Forelimb muscle (tissue), 1 donor: ENCODE measurements at regions not wholly inside any gene's neighbourhood (a gene's known extent, or its start where the extent isn't known, plus 50 kb on each side); places are given as distances from the start of the nearest gene placed in this dataset.

ENCODE experiments used
- DNase-seq: peaks from one replicate; pipeline ENCODE4 v3.0.0-alpha.2; 2013; ENCODE audit warnings: low read depth

DNA sequence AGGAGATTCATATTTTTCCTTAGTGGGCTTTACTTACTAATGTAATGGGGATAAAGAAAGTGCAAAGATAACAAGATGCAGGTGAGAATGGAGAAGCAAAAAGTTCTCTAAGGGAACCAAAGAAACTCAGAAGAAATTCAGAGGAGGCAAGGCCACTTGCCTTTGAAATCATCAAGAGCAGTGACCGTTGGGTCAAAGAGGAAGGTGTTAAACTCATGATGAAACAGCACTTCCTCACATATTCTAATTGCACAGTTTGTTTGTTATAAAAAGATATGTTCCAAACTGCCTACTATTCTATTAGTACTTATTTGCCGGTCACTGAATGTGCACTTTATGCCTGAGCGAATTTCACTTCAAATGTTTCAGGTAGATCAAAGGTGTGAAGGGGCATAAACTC lies 975.1 kb downstream of the BCL11A start:
- DNase-seq, result no peak

DNA sequence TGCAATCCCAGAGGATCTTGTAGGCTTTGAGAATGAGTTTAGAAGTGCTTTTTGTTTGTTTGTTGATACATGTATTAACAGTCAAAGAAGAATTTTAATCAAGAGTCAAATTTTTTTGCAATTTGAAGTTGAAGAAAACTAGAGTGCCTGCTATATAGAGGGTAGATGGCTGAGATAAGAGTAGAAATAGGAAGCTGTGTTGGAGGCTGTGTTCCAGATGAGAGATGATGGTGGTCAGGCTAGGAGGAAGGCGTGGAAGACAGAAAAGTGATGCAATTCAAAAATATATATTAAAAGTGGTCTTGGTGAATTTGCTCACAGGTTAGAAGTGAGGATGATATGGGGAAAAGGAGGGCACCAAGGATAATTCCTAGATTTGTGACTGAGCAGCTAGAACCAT lies 978.3 kb downstream of the BCL11A start:
- no peak for DNase-seq

DNA sequence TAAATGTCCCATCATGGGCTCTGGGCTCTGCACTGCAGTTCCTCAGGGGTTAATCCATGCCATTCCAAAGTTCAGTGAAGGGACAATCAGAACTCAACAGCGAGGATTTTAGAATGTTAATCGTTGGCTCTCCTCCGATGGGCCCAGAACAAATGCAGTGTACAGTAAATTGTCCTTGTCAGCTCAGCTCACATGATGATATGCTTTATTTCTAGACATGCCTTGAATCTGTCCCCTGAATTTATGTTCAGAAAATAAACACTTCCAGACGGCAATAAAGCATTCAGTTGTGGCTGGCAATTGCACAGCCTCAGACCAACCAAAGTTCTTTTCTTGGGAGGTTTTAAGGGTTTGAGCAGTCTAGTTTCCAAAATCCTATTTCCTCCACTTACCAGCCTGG lies 981.2 kb downstream of the BCL11A start:
- no peak for DNase-seq

DNA sequence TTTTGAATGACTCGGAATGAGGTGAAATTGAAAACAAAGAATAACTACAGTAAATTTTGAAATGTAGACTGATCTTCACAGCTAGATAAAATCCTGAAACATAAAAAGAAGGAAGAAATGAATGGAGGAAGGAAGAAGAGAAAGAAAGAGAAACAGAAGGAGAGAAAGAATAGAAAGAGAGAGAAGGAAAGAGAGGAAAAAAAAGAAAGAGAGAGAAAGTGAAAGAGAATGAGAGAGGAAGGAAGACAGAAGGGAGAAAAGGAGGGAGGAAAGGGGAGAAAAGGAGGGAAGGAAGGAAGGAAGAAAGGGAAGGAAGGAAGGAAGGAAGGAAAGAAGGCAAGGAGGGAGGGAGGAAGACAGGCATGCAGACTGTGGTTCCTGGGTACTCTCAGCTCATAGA lies 982.6 kb downstream of the BCL11A start:
- DNase-seq, result no peak

DNA sequence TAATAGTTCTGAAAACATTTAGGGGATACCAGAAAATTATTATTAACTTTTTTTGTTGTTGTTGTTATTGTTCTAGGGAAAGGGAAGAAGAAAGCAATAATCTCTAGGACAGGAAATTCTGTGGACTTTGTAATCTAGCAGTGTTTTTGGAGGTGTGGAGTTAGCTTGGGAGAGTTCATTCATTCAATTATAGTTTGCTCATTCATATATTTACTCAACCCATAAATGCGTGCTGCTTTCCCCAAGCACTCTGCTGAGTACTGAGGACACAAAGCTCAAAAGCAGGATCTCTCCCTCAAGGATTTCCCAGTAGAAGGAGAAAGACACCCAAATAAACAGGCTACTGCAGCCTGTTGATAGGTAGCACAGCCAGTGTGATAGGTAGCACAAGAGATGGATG lies 984.3 kb downstream of the BCL11A start:
- DNase-seq, result no peak

DNA sequence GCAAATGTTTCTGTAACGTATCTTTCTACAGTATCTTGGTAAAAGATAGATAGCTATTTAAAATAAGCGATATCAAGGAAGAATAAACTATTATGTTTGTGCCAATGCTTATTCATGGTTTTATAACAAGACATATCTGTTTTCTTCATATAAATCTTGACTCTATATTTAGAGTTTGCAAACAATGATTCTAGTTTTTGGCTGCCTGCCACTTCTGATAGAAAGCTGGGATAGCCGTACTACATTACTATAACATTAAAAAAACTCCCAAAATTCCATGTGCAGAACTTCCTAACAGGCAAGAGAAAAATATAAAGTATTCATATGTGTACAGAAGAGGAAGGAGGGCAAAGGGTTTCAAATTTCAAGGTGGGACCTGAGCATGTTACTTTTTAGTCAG lies 985.0 kb downstream of the BCL11A start:
- DNase-seq, result peak; percentile 35

DNA sequence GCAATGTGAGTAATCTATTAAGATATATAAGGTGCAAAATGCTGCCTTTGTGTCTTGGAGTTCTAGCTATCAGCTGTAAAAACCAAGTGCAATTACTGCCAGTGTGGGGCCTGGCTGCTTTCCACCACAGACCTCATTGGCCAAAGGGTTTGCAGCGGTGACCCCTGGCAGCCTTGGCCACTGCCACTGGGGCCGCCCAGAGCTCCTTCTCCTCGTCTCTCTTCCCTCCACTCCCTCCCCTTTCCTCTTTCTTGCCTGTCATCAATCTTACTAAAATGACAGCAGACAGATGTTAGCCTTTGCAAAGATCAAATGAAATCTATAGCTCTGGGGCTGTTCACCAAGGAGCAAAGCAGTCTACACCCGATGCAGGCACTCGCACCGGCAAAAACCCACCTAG lies 986.3 kb downstream of the BCL11A start:
- DNase-seq, result no peak

DNA sequence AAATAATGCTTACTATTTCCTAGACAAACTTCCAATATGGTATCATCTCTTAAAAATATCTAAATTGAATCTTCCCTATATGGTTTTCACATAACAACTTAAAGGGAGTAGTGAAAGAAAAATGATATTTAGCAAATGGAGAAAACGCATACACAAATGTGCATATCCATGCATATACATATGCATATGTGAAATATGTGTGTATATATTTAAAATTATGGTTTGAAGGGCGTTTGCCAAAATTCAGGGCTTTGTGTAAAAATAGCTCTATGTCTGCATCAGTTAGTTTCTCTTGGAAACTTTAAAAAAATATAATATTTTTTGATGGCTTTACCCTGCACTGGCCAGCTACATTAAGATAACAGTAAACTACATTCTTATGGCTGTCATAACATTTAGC lies 986.7 kb downstream of the BCL11A start:
- DNase-seq, result no peak

DNA sequence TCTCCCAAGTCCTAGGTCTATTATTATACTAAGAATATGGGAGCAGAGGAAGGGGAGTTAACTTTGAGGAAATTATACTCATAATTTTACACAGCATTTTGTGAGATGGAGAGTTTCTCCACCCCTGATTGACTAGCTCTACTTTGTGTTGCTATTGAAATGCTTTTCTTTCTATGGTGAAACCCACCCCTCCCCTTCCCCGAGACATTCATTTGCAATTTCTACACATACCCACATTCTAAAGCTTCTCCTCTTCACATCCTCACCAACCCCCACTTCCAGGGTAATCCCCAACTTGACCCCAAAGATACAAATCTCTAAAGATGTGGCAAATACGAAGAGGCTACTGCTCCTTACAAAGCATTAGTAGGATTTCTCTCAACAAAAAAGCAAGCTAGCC lies 992.2 kb downstream of the BCL11A start:
- DNase-seq, result no peak

DNA sequence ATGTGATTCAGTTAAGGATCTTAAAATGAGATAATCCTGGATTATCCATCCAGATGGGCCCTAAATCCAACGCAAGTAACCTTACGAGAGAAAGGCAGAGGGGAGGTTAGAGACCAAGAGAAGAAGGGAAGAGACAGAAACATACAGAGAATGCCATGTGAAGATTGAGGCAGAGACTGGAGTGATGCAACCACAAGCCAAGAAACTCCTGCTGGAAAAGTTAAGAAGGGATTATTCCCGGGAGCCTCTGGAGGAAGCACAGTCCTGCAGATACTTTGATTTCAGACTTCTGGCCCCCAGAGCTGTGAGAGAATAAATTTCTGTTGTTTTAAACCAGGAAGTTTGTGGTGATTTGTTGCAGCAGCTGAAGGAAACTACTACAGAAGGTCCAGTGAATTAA lies 992.7 kb downstream of the BCL11A start:
- no peak for DNase-seq

DNA sequence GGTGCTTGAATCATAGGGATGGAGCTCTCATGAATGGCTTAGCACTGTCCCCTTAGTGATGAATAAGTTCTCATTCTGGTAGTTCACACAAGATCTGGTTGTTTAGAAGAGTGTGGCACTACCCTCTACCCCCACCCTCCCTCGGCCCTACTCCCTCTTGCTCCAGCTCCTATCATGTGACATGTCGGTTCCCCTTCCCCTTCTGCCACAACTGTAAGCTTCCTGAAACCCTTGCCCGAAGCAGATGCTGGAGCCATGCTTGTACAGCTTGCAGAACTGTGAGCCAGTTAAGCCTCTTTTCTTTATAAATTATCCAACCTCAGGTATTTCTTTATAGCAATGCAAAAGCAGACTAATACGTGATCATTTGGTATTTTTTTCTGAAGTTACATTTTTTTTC lies 1012.6 kb downstream of the BCL11A start:
- DNase-seq, result no peak

DNA sequence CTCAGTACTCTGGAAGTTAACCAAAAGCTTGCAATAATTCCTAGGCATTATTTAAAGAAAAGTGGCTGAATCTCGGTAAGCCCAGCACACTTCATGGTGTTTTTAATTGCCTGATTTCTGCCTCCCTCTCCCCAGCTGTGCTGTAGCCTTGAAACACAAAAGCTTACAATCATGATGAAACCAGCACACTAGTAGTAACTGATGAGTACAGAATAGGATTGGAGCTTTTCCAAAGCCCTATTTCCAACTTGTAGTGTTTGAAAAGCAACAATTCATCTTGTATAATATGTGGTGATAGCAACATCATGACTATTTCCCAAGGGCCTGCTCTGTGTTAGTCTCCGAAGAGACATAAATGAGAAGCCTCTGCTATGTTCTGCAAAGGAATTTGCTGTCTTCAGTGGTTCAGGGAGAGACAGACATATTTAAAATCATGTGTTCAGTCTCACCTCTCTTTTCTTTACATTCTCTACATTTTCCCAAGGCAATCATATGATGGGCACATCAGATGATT lies 1015.0 kb downstream of the BCL11A start:
- no peak for DNase-seq

DNA sequence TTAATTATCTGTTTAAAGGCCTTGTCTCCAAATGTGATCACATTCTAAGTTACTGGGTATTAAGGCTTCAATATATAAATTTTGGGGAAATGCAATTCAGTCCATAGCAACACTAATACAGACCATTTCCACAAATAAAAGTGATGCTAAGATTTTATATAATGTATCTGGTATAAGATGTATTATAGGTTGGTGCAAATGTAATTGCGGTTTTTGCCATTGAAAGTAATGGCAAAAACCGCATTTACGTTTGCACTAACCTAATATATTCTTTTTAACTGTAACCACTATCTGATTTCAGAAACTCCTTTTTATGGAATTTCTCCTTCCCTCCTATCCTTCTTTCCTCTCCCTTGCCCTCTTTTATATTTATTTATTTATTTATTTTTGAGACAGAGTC lies 1020.6 kb downstream of the BCL11A start:
- no peak for DNase-seq

DNA sequence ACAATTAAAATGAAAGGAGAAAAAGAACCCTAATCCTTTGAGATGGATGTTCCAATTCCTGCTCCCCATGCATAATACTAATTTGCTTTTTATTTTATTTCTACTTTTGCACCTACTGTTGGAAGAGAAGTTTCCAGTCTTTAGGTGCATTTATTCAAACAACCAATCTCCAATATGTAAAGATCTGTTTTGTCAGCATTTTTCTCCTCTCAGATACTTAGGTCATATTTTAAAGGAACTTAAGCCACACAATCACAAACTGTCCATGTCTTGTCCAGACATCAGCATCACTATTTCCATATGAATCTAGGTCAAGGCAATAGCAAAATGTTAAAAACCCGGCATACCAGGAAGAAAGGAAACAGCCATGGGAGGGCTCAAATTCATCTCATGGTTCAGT lies 1023.2 kb downstream of the BCL11A start:
- DNase-seq, result no peak

DNA sequence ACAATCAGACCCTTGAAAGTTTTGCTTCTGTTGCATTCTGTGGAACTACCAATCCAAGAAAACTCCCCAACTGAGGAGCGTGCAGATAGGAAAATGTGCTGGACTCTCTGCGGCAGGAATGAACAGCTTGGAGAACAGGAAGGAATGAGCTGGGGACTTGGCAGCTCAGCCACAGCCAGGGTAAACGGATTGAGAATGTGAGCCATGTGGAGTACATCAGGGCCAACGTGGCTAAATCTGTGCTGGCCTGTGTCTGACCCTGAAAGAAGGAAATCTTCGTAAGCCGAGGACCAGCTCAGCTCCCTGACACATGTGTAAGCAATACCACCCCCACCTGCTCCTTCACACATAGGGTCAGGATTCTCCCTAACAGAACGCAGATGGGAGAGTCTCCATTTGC lies 1023.7 kb downstream of the BCL11A start:
- DNase-seq, result no peak

DNA sequence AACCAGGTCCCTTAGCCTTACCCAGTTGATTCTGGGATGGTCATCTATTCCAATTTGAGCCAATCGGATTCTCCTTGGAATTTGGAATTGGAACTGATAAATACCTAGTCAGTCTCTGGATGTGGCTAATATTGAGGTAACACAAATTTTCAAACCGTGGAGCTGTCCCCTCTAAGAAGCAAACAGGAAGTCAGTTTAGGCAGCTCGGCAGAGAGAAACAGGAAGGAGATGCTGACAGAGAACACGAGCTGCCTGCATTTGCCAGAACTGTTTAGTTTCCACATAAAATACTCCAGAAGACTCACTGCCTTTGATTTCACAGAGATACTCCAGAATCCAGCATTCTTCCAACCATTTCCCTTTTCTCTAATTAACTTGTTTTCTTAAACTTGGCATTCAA lies 1024.9 kb downstream of the BCL11A start:
- no peak for DNase-seq

DNA sequence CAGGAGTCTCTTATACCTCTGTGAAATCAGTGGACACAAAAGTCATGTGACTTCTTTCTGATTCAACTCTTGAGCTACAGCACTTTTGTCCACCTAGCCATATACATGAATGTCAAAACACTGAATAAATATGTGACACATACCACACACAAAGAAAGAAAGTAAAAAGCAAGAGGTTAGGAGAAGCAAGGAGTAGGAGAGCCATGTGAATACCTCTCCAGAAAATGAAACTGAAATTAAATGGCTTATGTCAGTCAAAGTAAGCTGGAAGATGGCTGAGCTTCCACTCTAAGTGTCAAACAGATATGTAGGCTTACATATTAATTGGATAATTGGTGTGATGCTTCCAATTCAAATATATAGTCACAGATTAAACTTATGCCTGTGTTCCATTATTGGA lies 1050.5 kb downstream of the BCL11A start:
- no peak for DNase-seq

DNA sequence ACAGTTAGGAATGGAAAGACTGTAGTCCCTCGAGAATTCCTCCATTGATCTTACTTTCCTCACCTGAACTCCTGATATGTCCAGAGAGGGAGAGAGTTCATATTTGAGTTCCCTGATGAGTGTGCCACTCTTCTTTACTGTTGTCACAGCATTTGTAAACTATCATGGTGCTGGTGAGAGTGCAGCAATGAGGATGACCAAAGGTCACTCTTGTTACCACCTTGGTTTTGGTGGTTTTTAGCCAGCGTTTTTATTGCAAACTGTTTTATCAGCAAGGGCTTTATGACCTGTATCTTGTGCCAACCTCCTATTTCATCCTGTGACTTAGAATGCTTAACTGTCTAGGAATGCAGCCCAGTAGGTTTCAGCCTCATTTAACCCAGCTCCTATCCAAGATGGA lies 1062.5 kb downstream of the BCL11A start:
- no peak for DNase-seq

DNA sequence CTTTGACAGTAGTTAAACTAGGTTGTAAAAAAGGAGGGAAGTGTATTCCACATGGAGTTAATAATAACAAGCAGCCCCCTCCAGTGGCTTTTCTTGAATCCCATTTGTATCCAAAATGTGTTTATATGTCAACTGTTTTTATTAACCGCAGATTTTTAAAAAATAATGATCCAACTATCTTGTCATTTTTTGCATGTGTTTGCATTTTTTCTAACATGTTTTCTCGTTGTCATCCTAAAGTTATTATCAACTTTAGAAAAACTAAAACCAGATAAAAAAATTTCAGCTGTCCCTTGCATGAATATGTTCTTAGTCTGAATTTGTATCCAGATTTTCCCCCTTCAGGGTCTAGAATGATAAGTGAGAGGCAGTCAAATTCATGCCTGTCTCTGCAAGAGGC lies 1063.3 kb downstream of the BCL11A start:
- no peak for DNase-seq

DNA sequence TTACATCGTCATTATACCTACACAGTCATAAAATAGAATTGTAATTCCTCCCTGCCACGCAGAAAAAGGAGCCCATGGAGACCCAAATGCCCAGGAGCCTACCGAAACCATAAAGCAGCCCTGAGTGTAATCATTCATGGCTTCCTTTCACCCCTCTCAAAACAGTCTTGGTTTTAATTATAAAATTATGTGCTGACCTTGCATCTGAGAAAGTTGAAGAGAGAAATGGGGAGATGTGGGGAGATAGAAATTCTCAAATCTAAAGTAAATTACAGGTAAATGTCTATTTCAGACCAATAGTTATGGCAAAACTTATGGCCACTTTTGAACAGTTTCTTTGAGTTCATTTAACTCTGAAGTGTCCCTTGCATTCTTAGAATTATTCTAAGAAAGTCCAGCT lies 1068.8 kb downstream of the BCL11A start:
- DNase-seq, result no peak

DNA sequence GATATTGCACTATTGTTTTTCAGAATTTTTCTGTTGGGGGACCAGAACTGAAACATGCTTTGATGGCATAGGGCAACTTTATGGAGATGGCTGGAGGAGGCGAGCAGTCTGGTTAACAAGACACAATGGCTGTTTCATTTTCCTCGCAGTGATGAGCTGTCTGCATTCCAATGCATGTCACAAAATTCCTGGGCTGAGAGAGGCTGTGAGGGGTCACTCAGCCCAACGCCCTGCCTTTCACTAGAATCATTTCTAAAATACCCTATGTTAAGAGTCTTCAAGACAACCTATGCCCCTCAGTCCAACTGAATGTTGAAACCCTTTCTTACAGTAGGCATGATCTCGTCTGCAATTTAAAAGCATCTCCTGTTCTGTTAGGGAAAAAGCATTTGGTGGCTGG lies 1090.0 kb downstream of the BCL11A start:
- no peak for DNase-seq

DNA sequence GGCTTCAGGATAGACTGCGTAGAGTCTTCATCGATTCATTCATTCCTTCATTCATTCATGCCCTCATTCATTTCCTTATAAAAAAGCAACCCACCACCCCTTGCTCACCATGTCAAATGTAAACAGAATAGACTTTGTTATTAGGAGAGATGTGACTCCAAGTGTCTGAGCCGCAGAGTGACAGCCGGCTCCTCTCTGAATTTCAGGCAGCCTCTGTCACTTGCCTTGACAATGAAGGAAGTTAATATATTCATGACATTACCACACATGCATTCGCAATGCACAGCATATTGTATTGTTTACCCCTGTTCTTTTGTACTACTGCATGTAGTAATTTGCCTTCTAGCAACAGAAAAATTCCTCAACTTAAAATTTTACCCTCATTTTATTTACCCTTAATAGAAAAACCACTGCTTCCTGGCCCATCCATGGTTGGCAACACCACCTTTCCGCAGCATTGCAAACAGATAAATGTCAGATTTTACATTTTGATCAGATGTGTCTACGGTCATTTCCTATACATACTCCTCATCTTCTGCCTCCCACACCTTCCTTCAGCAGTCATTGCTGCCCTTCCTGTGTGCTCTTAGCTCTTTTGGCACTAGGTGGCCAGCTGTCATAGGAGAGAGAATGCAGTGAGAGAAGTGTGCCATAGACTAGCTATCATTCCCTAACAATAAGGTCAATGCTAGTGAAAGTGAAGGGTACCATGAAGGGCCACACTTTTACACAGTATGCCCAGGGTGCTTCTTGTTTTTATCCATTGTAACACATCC lies 1090.8 kb downstream of the BCL11A start:
- DNase-seq, result no peak

DNA sequence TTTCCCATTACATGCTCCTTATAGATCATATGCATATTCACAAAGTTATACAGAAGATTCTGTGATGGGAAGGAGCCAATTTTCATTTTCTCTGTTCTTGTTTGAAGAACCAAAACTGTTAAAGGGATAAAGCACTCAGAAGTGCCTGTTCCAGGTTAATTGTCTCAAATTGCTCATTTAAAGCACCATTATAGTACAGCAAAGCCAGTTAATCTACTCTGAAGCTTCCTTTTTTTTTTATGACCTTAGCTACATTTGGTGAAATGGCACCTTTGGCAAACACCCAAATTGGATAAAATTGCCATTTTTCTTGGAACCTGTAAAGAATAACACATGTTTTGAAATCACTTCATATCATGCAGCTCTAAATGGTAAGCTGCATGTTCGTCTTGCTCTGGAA lies 1092.3 kb downstream of the BCL11A start:
- DNase-seq, result no peak

DNA sequence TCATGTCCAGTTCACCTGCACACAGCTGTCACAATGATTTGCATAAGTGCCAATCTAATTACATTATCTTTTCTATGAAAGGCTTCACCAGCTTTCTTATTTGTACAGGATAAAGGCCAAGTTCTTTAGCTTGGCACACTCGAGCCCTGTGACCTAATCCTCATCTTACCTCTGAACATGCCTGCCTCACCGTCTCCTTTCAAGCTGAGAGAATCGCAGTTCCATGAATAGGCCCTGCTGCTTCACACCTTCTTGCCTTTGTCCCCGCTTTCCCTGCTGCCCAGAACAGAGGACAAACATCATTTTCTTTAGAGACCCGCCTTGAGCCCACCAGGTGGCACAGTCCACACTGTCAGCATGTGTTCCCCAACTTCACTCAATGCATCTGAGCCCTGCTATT lies 1094.7 kb downstream of the BCL11A start:
- DNase-seq, result no peak
